HCT116 (cell line): ENCODE measurements at regions not wholly inside any gene's neighbourhood (a gene's known extent, or its start where the extent isn't known, plus 50 kb on each side); places are given as distances from the start of the nearest gene placed in this dataset.
A peak's percentile ranks its signal among the peaks of the same experiment; 100 is the strongest.

ENCODE experiments used
- ATAC-seq: fragments of 200-7000 bp; cut with Tn5 transposase; 2 replicates; pipeline ENCODE4 v1.9.1; 2020; ENCODE audit warnings: mild to moderate bottlenecking, moderate library complexity
- BruUV-seq: library from RNA; stranded (reverse); fragments of 400-500 nt; replicated peaks from 2 replicates; lab custom pipeline; 2021; lab: Mats Ljungman, UMichigan
- CTCF ChIA-PET: fragments of 300-600 bp; sonication (Branson Sonifier 250); formaldehyde crosslinking; loops from one replicate; lab custom pipeline; 2021; ENCODE audit warnings: antibody characterized with exemption; lab: Charles Lee
- POLR2A ChIA-PET: fragments of 300-600, 350-600 bp; sonication (Branson Sonifier 250); formaldehyde crosslinking; loops from one replicate; lab custom pipeline; 2021; ENCODE audit warnings: antibody characterized with exemption; lab: Charles Lee
- RAD21 ChIA-PET, 2 experiments: fragments of 300-600 bp; sonication (Branson Sonifier 250); formaldehyde crosslinking; loops; one replicate each; lab custom pipeline; 2023; ENCODE audit warnings: low total read pairs in 2 of 2; ENCODE audit not compliant: uncharacterized antibody in 2 of 2, unreplicated experiment in 2 of 2, low non-redundant PET in 1 of 2; lab: Charles Lee
- DNase-seq: peaks from one replicate; pipeline ENCODE4 v3.0.0-alpha.2; 2010; ENCODE audit warnings: low read depth, low spot score
- H2AFZ ChIP-seq: fragments of 200-600 bp; shearing (Covaris generic), sonication (generic); 2 replicates; pipeline ENCODE4 v1.6.1; 2017; ENCODE audit warnings: low read depth, mixed run types, mixed read lengths, antibody characterized with exemption, low read length; ENCODE audit not compliant: poor library complexity, severe bottlenecking
- H3K27ac ChIP-seq: 2 replicates; pipeline ENCODE4 v1.5.1; 2012; ENCODE audit warnings: low read depth, low read length
- H3K27me3 ChIP-seq: fragments of 200-600 bp; sonication (generic); 2 replicates; pipeline ENCODE4 v1.6.1; 2016; ENCODE audit warnings: mixed run types, low read length, mixed read lengths; ENCODE audit not compliant: insufficient read depth
- H3K36me3 ChIP-seq, 2 experiments: fragments of 200-500 bp in 1 of 2; fragments of 200-600 bp in 1 of 2; sonication (Bioruptor generic) in 1 of 2; sonication (generic) in 1 of 2; 2 replicates each; pipeline versions ENCODE4 v1.5.1 to v1.6.1; 2014 to 2016; ENCODE audit warnings: low read length in 2 of 2, inconsistent platforms in 1 of 2, mixed read lengths in 1 of 2, mixed run types in 1 of 2; ENCODE audit not compliant: insufficient read depth in 2 of 2, control insufficient read depth in 1 of 2
- H3K4me1 ChIP-seq, 2 experiments: fragments of 200-600 bp in 1 of 2; sonication (generic) in 1 of 2; 2 replicates each; pipeline versions ENCODE4 v1.5.1 to v1.6.1; 2012 to 2017; ENCODE audit warnings: low read length in 2 of 2, inconsistent platforms in 1 of 2, mild to moderate bottlenecking in 1 of 2, mixed read lengths in 1 of 2, mixed run types in 1 of 2, moderate library complexity in 1 of 2; ENCODE audit not compliant: insufficient read depth in 2 of 2, control insufficient read depth in 1 of 2
- H3K4me2 ChIP-seq: fragments of 200-600 bp; sonication (generic); 2 replicates; pipeline ENCODE4 v1.6.1; 2017; ENCODE audit warnings: mixed run types, low read length, mixed read lengths
- H3K4me3 ChIP-seq, 2 experiments: fragments of 200-600 bp in 1 of 2; sonication (generic) in 1 of 2; replicated peaks in 1 of 2; 2 replicates each; pipeline ENCODE4 v1.5.1; 2011 to 2016; ENCODE audit warnings: low read length in 2 of 2, control low read depth in 1 of 2, low read depth in 1 of 2, mild to moderate bottlenecking in 1 of 2, mixed read lengths in 1 of 2, mixed run types in 1 of 2
- H3K79me2 ChIP-seq: fragments of 200-600 bp; sonication (generic); 2 replicates; pipeline ENCODE4 v1.6.1; 2017; ENCODE audit warnings: mild to moderate bottlenecking, mixed run types, low read length, moderate library complexity, mixed read lengths; ENCODE audit not compliant: insufficient read depth
- H3K9ac ChIP-seq: fragments of 200-600 bp; sonication (generic); 2 replicates; pipeline ENCODE4 v1.6.1; 2016; ENCODE audit warnings: low read length, mixed read lengths
- H3K9me2 ChIP-seq: fragments of 200-600 bp; sonication (generic), shearing (Covaris generic); 2 replicates; pipeline ENCODE4 v1.6.1; 2017; ENCODE audit warnings: mixed run types, mild to moderate bottlenecking, moderate library complexity; ENCODE audit not compliant: insufficient read depth
- H3K9me3 ChIP-seq, 2 experiments: fragments of 200-500 bp in 1 of 2; fragments of 200-600 bp in 1 of 2; sonication (Bioruptor generic) in 1 of 2; sonication (generic) in 1 of 2; 2 replicates each; pipeline ENCODE4 v1.6.1; 2014 to 2017; ENCODE audit warnings: low read length in 2 of 2, mixed read lengths in 2 of 2, inconsistent platforms in 1 of 2, low read depth in 1 of 2, mild to moderate bottlenecking in 1 of 2, mixed run types in 1 of 2, moderate library complexity in 1 of 2; ENCODE audit not compliant: control insufficient read depth in 1 of 2, insufficient read depth in 1 of 2
- H4K20me1 ChIP-seq: fragments of 200-600 bp; sonication (generic), shearing (Covaris generic); 2 replicates; pipeline ENCODE4 v1.6.1; 2017; ENCODE audit warnings: mixed run types, mild to moderate bottlenecking, moderate library complexity; ENCODE audit not compliant: insufficient read depth
- CBX3 ChIP-seq: IDR thresholded peaks from 2 replicates; pipeline ENCODE4 v1.6.1; 2012; ENCODE audit warnings: low read depth
- ELF1 ChIP-seq: IDR thresholded peaks from 2 replicates; pipeline ENCODE4 v1.6.1; 2012; ENCODE audit warnings: low read depth, borderline replicate concordance
- EZH2 ChIP-seq: fragments of 200-600 bp; sonication (generic); IDR thresholded peaks from 2 replicates; pipeline ENCODE4 v1.6.1; 2017; ENCODE audit warnings: antibody characterized with exemption, mixed run types
- FOSL1 ChIP-seq: IDR thresholded peaks from 2 replicates; pipeline ENCODE4 v1.6.1; 2012; ENCODE audit warnings: low read depth
- JUND ChIP-seq: IDR thresholded peaks from 2 replicates; pipeline ENCODE4 v1.6.1; 2012
- POLR2A ChIP-seq: IDR thresholded peaks from 2 replicates; pipeline ENCODE4 v1.7.0; 2011; ENCODE audit warnings: borderline replicate concordance; ENCODE audit not compliant: insufficient read depth, insufficient read length; ENCODE audit errors: extremely low read depth
- POLR2AphosphoS5 ChIP-seq: IDR thresholded peaks from 2 replicates; pipeline ENCODE4 v1.6.1; 2011; ENCODE audit warnings: mild to moderate bottlenecking, low read depth, low read length, moderate library complexity
- RAD21 ChIP-seq: IDR thresholded peaks from 2 replicates; pipeline ENCODE4 v1.6.1; 2012; ENCODE audit warnings: low read depth, mild to moderate bottlenecking
- SP1 ChIP-seq: IDR thresholded peaks from 2 replicates; pipeline ENCODE4 v1.6.1; 2012; ENCODE audit warnings: low read depth
- SRF ChIP-seq: IDR thresholded peaks from 2 replicates; pipeline ENCODE4 v1.6.1; 2012; ENCODE audit warnings: low read depth
- TCF7L2 ChIP-seq: IDR thresholded peaks from 2 replicates; pipeline ENCODE4 v1.7.0; 2011; ENCODE audit warnings: borderline replicate concordance, inconsistent platforms; ENCODE audit not compliant: insufficient read depth, insufficient read length; ENCODE audit errors: extremely low read depth
- ZFX ChIP-seq: fragments of 450-650 bp; IDR thresholded peaks from 2 replicates; pipeline ENCODE4 v1.6.1; 2017
- intact Hi-C: fragments of 100-400 bp; cut with micrococcal nuclease; formaldehyde crosslinking; loops from 2 replicates; pipeline ENCODE4 v1.10.0; 2022
- TF ChIP-seq, protein P1 (sequence below): IDR thresholded peaks from 2 replicates; pipeline ENCODE4 v1.6.1; 2012
- TF ChIP-seq, protein P2 (sequence below), 3 experiments: fragments of 200-600 bp in 1 of 3; sonication (generic) in 1 of 3; IDR thresholded peaks in 2 of 3; conservative IDR thresholded peaks in 1 of 3; 2 replicates each; pipeline ENCODE4 v1.5.1; 2012 to 2017; ENCODE audit warnings: low read depth in 2 of 3, low read length in 2 of 3, antibody characterized with exemption in 1 of 3, borderline replicate concordance in 1 of 3, control low read depth in 1 of 3, mild to moderate bottlenecking in 1 of 3, mixed read lengths in 1 of 3, mixed run types in 1 of 3, moderate library complexity in 1 of 3; ENCODE audit not compliant: insufficient read depth in 1 of 3
- TF ChIP-seq, protein P3 (sequence below): IDR thresholded peaks from 2 replicates; pipeline ENCODE4 v1.6.1; 2012; ENCODE audit warnings: low read depth
- TF ChIP-seq, protein P4 (sequence below): IDR thresholded peaks from 2 replicates; pipeline ENCODE4 v1.6.1; 2011; ENCODE audit warnings: mild to moderate bottlenecking, low read length, moderate library complexity; ENCODE audit not compliant: insufficient replicate concordance; ENCODE audit errors: extremely low read depth
- TF ChIP-seq, protein P5 (sequence below): IDR thresholded peaks from 2 replicates; pipeline ENCODE4 v1.6.1; 2012

DNA sequence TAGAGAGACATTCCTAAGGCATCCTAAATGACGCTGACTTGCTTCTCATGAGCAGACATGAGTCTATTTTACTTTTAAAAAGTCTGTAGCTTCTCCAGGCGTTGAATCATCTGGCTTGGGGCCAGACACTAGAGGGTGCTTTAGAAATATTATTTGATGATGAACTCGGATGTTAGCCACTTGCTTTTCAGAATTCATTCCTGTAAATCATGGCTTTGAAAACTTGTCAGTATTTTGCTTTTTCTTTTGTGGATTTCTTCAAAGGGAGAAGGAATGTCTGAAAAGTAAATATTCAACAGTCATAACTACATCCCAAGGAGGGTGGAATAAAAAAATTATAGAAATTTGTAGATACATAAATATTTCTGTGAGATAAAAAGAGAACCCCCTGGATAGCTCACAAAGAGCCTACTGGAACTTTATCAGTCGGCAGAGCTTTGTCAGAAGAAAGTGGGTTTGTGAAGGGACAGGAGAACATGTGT is 370.8 kb downstream of the OSR1 start:
- ChIA-PET POLR2A (interaction anchor here (1.2 kb wide), 1 partner anchor 9 kb away, joined by 3 read pairs; no protein-coding TSS in a partner anchor), RAD21 (no interaction called here), CTCF (interaction anchor here (1.4 kb wide), 1 partner anchor 9 kb away, joined by 3 read pairs; no protein-coding TSS in a partner anchor)
- Histone ChIP-seq H3K79me2 (no peaks in the 10 kb centered on the region), H2AFZ (no peak overlapping the region), H3K27ac (no peak overlapping the region), H3K36me3 (no peaks in the 10 kb centered on the region), H3K9ac (no peak overlapping the region), H3K4me2 (no peak overlapping the region), H3K9me2 (no peaks in the 10 kb centered on the region), H4K20me1 (no peaks in the 10 kb centered on the region), H3K4me1 (peaks cover 0 to 16% of the 10 kb centered on the region in 2 experiments; a peak in 2 of 4 replicates), H3K4me3 (no peak overlapping the region), H3K27me3 (no peaks in the 10 kb centered on the region), H3K9me3 (no peaks in the 10 kb centered on the region)
- TF ChIP-seq ZFX (no peak), EZH2 (no peak), TCF7L2 (no peak), POLR2A (no peak), ELF1 (no peak), JUND (0 out of 2 replicates have a peak, but pooled peaks have one; percentile 11), POLR2AphosphoS5 (peak; percentile 23; the same call in 1 of the 2 replicates), CBX3 (no peak), FOSL1 (peak; percentile 23; the same call in 1 of the 2 replicates), SRF (no peak), RAD21 (peak; percentile 63), SP1 (no peak)
- TF ChIP-seq, protein P1, sequence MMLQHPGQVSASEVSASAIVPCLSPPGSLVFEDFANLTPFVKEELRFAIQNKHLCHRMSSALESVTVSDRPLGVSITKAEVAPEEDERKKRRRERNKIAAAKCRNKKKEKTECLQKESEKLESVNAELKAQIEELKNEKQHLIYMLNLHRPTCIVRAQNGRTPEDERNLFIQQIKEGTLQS, result no peak
- TF ChIP-seq, protein P2, sequence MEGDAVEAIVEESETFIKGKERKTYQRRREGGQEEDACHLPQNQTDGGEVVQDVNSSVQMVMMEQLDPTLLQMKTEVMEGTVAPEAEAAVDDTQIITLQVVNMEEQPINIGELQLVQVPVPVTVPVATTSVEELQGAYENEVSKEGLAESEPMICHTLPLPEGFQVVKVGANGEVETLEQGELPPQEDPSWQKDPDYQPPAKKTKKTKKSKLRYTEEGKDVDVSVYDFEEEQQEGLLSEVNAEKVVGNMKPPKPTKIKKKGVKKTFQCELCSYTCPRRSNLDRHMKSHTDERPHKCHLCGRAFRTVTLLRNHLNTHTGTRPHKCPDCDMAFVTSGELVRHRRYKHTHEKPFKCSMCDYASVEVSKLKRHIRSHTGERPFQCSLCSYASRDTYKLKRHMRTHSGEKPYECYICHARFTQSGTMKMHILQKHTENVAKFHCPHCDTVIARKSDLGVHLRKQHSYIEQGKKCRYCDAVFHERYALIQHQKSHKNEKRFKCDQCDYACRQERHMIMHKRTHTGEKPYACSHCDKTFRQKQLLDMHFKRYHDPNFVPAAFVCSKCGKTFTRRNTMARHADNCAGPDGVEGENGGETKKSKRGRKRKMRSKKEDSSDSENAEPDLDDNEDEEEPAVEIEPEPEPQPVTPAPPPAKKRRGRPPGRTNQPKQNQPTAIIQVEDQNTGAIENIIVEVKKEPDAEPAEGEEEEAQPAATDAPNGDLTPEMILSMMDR (IDR thresholded peaks at IDR 0.05 in 2 of 3, conservative IDR thresholded peaks at IDR 0.05 in 1 of 3; ENCODE audit: borderline replicate concordance in 1 of 3, insufficient read depth in 1 of 3, low read depth in 2 of 3, low read length in 2 of 3), result peak in 2 of 3 experiments; percentile 18 to 31; a peak in 2 of 6 replicates
- TF ChIP-seq, protein P3, sequence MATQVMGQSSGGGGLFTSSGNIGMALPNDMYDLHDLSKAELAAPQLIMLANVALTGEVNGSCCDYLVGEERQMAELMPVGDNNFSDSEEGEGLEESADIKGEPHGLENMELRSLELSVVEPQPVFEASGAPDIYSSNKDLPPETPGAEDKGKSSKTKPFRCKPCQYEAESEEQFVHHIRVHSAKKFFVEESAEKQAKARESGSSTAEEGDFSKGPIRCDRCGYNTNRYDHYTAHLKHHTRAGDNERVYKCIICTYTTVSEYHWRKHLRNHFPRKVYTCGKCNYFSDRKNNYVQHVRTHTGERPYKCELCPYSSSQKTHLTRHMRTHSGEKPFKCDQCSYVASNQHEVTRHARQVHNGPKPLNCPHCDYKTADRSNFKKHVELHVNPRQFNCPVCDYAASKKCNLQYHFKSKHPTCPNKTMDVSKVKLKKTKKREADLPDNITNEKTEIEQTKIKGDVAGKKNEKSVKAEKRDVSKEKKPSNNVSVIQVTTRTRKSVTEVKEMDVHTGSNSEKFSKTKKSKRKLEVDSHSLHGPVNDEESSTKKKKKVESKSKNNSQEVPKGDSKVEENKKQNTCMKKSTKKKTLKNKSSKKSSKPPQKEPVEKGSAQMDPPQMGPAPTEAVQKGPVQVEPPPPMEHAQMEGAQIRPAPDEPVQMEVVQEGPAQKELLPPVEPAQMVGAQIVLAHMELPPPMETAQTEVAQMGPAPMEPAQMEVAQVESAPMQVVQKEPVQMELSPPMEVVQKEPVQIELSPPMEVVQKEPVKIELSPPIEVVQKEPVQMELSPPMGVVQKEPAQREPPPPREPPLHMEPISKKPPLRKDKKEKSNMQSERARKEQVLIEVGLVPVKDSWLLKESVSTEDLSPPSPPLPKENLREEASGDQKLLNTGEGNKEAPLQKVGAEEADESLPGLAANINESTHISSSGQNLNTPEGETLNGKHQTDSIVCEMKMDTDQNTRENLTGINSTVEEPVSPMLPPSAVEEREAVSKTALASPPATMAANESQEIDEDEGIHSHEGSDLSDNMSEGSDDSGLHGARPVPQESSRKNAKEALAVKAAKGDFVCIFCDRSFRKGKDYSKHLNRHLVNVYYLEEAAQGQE, result no peak
- TF ChIP-seq, protein P4, sequence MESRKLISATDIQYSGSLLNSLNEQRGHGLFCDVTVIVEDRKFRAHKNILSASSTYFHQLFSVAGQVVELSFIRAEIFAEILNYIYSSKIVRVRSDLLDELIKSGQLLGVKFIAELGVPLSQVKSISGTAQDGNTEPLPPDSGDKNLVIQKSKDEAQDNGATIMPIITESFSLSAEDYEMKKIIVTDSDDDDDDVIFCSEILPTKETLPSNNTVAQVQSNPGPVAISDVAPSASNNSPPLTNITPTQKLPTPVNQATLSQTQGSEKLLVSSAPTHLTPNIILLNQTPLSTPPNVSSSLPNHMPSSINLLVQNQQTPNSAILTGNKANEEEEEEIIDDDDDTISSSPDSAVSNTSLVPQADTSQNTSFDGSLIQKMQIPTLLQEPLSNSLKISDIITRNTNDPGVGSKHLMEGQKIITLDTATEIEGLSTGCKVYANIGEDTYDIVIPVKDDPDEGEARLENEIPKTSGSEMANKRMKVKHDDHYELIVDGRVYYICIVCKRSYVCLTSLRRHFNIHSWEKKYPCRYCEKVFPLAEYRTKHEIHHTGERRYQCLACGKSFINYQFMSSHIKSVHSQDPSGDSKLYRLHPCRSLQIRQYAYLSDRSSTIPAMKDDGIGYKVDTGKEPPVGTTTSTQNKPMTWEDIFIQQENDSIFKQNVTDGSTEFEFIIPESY, result no peak
- TF ChIP-seq, protein P5, sequence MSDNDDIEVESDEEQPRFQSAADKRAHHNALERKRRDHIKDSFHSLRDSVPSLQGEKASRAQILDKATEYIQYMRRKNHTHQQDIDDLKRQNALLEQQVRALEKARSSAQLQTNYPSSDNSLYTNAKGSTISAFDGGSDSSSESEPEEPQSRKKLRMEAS, result no peak
- intact Hi-C loops, result no loop called here
- ATAC-seq, result no peak
- BruUV-seq, result no TSS peak
- DNase-seq, result peak; percentile 44
